ENCODE measurements at regions not wholly inside any gene's neighbourhood (a gene's known extent, or its start where the extent isn't known, plus 50 kb on each side); places are given as distances from the start of the nearest gene placed in this dataset.
A peak's percentile ranks its signal among the peaks of the same experiment; 100 is the strongest.

GRCh38 chr13:69565334-69565733 lies 542.3 kb upstream of the ATXN8OS start:
- Mint-ChIP-seq H3K4me1 (ENCODE audit: low read depth) (no peaks in the 10 kb centered on the region), H3K9me3 (ENCODE audit: low read depth) (peaks cover 14% of the 10 kb centered on the region), H3K27ac (no peak overlapping the region), H3K36me3 (ENCODE audit: insufficient read depth) (no peaks in the 10 kb centered on the region), H3K27me3 (no peaks in the 10 kb centered on the region), H3K4me3 (ENCODE audit: low read depth) (no peak overlapping the region)
- DNase-seq (ENCODE audit: low spot score, unreplicated experiment): no peak
- peak; percentile 39 for TF ChIP-seq CTCF (IDR thresholded peaks at IDR 0.05; ENCODE audit: unreplicated experiment)

- TF ChIP-seq CTCF (IDR thresholded peaks at IDR 0.05; ENCODE audit: unreplicated experiment): no peak
- Mint-ChIP-seq H3K9me3 (ENCODE audit: low read depth) (no peaks in the 10 kb centered on the region), H3K4me3 (ENCODE audit: low read depth) (no peak overlapping the region), H3K27me3 (no peaks in the 10 kb centered on the region), H3K4me1 (ENCODE audit: low read depth) (no peaks in the 10 kb centered on the region), H3K27ac (no peak overlapping the region), H3K36me3 (ENCODE audit: insufficient read depth) (no peaks in the 10 kb centered on the region)
- DNase-seq (ENCODE audit: low spot score, unreplicated experiment): no peak
Measured at GRCh38 chr13:69556540-69557196, 551.0 kb upstream of the ATXN8OS start.

GRCh38 chr13:69553976-69554375 lies 553.6 kb upstream of the ATXN8OS start:
- TF ChIP-seq CTCF (IDR thresholded peaks at IDR 0.05; ENCODE audit: unreplicated experiment): no peak
- Mint-ChIP-seq H3K36me3 (ENCODE audit: insufficient read depth) (no peaks in the 10 kb centered on the region), H3K4me1 (ENCODE audit: low read depth) (no peaks in the 10 kb centered on the region), H3K9me3 (ENCODE audit: low read depth) (no peaks in the 10 kb centered on the region), H3K4me3 (ENCODE audit: low read depth) (no peak overlapping the region), H3K27ac (no peak overlapping the region), H3K27me3 (no peaks in the 10 kb centered on the region)
- no peak for DNase-seq (ENCODE audit: low spot score, unreplicated experiment)

- H3K4me1 Mint-ChIP-seq (ENCODE audit: low read depth): peaks cover under 1% of the 10 kb centered on the region
- no peaks in the 10 kb centered on the region for H3K9me3 Mint-ChIP-seq (ENCODE audit: low read depth)
- DNase-seq (ENCODE audit: low spot score, unreplicated experiment): no peak
- no peak for TF ChIP-seq CTCF (IDR thresholded peaks at IDR 0.05; ENCODE audit: unreplicated experiment)
- no peak overlapping the region for H3K4me3 Mint-ChIP-seq (ENCODE audit: low read depth)
- no peak overlapping the region for H3K27ac Mint-ChIP-seq
- no peaks in the 10 kb centered on the region for H3K27me3 Mint-ChIP-seq
- no peaks in the 10 kb centered on the region for H3K36me3 Mint-ChIP-seq (ENCODE audit: insufficient read depth)
Measured at GRCh38 chr13:69551193-69551592, 556.4 kb upstream of the ATXN8OS start.

- H3K27ac Mint-ChIP-seq: peak overlapping the region; percentile 16
- H3K27me3 Mint-ChIP-seq: no peaks in the 10 kb centered on the region
- H3K4me3 Mint-ChIP-seq (ENCODE audit: low read depth): no peak overlapping the region
Measured at GRCh38 chr13:69547780-69548179, 559.8 kb upstream of the ATXN8OS start.

More at GRCh38 chr13:69547780-69548179, 559.8 kb upstream of the ATXN8OS start:
- Mint-ChIP-seq H3K4me1 (ENCODE audit: low read depth) (peaks cover 9% of the 10 kb centered on the region), H3K36me3 (ENCODE audit: insufficient read depth) (no peaks in the 10 kb centered on the region), H3K9me3 (ENCODE audit: low read depth) (no peaks in the 10 kb centered on the region)
- TF ChIP-seq CTCF (IDR thresholded peaks at IDR 0.05; ENCODE audit: unreplicated experiment): no peak
- DNase-seq (ENCODE audit: low spot score, unreplicated experiment): no peak

Data from progenitor cell of endocrine pancreas (in vitro differentiated cells).